ENCODE measurements at regions not wholly inside any gene's neighbourhood (a gene's known extent, or its start where the extent isn't known, plus 50 kb on each side); places are given as distances from the start of the nearest gene placed in this dataset.

DNA sequence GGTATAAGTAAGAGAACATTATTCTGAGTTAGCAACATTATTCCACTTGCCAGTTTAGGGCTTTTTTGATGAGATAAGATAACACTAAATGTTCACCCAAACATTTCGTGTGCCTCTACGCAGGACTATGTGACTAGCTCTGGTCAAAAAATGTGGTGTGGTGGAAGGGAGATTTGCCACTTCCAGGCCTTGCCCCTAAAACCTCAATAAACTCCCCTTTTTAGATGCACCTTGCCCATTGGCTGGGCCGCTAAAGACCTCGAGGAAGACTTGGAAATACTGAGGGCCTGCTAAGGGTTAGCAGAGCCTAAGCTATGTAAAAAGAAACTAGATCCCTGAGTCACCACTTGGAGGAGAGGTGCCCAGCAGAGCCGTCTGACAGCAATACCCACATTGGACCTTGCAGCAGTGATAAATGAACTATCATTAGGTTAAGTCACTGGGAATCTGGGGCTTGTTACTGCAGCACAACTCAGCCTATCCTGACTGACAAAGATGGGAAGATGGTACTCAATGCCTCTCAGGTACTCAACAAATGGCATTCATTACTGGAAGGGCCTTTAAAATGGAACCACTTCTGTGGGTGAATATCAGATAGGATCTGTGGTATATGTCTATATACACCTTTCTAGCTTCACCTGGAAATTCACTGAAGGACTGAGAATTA, 331.5 kb upstream of the TLE3 start:
- DNase-seq (ENCODE audit: low read depth in 3 of 3) = no peak

GRCh38 chr15:70428211-70428822, 330.6 kb upstream of the TLE3 start:
- DNase-seq (ENCODE audit: low read depth in 3 of 3) = no peak

DNA sequence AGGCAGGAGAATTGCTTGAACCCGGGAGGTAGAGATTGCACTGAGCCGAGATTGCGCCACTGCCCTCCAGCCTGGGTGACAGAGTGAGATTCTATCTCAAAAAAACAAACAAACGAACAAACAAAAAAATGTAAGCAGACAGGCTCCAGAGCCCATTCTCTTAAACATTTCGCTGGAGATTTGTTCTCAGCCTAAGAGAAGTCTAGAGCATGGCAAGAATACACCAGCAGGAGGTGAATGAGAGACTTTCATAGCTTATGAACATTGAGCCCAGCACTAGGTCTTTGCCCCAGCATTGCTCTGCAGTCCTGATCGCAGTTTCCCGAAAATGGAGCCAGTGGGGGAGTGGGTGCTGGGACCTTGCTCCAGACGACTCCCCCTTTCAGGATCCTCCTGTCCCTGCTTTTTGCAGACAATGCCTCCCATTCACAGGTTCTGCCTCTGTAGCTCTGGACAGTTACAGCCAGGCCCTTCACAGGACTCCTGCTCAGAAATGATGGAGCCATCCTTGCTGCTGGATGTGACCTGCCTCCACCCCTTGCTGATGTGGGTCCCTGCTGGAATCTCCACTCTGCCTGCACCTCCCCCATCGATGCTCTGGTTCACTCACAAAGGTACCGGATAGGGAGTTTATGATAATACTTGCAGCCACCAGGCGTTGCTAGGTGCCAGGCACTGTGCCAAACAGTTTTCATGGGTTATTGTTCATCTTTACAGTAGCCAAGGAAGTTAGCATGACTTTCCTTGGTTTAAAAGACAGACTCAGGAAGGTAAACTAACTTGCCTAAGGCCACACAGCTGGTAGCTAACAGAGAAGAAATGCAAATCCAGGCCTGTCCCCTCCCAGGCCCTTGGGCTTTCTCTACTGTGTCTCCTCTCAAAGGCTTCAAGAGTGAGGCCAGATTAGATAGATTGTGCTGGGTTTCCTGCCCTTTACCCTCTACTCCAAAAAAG, 329.7 kb upstream of the TLE3 start:
- no peak for DNase-seq (ENCODE audit: low read depth in 3 of 3)

- DNase-seq (ENCODE audit: low read depth in 3 of 3) = no peak
These were observed 328.5 kb upstream of the TLE3 start for GRCh38 chr15:70426096-70426821.

DNA sequence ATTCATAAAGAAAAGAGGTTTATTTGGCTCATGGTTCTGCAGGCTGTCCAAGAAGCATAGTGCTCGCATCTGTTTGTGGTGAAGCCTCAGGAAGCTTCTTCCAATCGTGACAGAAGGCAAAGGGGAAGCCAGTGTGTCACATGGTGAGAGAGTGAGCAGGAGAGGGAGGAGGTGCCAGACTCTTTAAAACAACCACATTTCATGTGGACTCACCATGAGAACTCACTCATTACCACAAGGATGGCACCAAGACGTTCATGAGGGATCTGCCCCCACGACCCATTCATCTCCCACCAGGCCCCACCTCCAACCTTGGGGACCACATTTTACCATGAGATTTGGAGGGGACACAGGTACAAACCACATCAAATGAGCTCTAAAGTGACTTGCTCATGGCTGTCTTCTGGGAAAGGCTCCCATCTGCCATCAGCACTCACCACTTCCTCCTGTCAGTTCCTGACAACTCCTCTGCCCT, 327.3 kb upstream of the TLE3 start:
- DNase-seq (ENCODE audit: low read depth in 3 of 3) = peak in 2 of 3 experiments; percentile 2 to 14

- no peak for DNase-seq (ENCODE audit: low read depth in 3 of 3)
These were observed 325.6 kb upstream of the TLE3 start for GRCh38 chr15:70423267-70423666.

DNA sequence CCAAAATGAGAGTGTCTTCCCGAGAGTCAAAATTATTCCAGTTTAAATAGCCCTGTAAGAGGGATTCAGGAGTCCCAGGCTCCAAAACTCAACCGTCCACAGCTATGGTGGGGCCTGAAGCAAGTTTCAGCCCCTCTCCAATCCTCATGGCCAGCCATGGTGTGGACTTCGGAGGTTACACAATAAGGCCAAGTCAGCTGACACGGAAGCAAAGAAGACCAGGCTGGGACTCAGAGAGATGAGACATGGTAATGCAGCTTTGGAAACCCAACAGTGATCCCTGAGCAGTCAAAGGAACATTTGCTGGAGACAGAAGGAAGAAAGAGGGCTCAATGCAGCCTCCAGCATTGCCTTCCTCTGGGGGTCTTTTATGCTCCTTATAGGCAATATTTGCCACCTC, 324.6 kb upstream of the TLE3 start:
- no peak for DNase-seq (ENCODE audit: low read depth in 3 of 3)

DNA sequence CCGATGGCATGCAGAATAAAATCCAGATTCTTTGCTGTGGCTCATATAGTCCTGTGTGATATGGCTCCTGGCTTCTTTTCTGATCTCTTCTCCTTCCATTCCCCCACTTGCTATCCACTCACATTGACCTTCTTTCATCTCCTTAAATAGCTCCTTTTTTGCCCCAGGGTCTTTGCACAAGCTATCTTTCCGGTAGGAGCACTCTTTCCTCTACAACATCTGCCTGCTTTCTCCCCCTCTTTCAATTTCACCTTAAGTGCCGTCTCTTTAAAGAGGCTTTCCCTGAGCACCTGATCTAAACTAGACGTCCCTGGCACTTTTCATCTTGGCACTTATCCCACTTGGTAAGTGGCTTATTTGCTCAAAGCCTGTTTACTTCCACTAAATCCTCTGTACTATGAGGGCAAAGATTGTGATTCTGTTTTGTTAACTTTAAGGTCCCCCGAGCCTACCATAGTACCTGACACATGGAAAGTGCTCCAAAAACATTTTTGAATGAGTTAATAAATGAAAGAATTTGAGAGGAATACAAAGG, 323.3 kb upstream of the TLE3 start:
- DNase-seq (ENCODE audit: low read depth in 3 of 3) = no peak

GRCh38 chr15:70420086-70420947, 322.6 kb upstream of the TLE3 start:
- no peak for DNase-seq (ENCODE audit: low read depth in 3 of 3)

DNA sequence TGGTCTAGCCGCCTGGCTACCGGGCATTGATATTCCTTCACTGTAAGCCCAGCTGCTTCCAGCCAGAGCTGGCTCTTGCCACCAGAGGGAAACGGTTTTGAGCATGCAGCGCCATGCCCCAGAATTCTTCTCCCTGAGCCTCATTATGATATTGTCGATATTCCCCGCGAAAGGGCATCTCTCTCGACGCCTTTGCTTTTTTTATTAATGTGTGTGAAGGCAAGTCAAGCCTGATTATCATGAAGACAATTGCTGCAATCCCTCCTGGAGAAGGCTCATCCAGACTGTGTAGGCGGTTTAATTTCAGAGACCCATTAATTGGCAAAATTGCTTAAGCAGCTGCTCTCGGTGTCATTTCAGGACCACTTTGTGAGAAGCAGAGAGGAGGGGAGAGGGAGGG, 321.2 kb upstream of the TLE3 start:
- DNase-seq (ENCODE audit: low read depth in 3 of 3) = no peak

DNA sequence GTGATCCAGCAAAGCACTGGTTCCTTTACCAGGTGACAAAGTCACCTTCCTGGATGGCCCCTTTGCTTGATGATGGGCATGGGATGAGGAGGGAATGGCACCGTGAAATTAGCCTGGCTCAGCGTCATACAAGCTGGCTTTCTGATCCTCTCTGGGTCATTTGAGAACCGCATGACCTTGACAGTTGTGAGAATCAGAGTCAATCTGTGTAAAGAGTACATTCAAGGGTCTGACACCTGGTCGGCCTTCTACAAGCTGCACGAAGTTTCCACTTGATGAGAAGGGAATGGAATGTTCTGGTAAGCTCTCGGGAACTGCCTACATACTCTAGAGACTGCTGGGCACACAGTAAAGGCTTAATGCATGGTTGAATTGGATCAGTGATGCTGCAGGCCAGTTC, 319.8 kb upstream of the TLE3 start:
- DNase-seq (ENCODE audit: low read depth in 3 of 3) = no peak

DNA sequence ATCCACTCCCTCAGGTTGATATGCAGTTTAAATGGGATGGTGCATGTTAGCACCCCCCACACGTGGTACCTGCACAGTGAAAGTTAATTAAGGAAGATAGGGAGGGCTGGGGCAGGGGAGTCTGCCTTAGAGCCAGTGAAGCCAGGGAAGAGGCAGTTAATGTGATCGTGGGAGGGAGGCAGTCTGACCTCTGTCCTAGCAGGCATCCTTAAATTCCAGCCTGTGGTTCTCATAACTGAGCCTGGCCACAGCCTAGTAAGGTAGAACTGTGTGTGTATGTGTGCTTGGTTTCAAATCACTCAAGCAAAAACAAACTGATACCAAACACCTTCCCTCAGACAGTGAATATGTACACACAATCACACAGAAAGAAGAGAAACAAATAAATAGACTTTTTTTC, 319.1 kb upstream of the TLE3 start:
- DNase-seq (ENCODE audit: low read depth in 3 of 3) = no peak

- DNase-seq (ENCODE audit: low read depth in 3 of 3) = no peak
These were observed 317.7 kb upstream of the TLE3 start for GRCh38 chr15:70415398-70415797.

GRCh38 chr15:70414626-70415025, 316.9 kb upstream of the TLE3 start:
- no peak for DNase-seq (ENCODE audit: low read depth in 3 of 3)

DNA sequence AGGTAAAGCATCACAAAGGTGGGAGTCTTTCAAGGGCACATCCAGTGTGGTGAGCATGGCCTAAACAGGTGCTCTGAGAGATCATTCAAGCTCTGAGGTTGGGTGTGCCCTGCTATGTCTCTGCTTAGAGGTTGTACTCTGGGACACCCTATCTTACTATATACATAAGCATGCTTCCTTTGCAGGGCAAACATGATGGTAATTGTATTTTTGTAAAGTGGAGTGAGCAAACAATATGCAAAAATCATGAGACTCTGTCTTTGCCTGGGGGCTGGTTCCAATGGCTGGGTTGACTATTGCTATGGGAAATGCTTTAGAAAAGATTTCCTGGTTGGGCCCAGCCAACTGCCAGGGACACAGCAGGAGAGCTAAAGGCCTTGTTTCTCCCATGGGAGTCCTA, 315.1 kb upstream of the TLE3 start:
- DNase-seq (ENCODE audit: low read depth in 3 of 3) = no peak

GRCh38 chr15:70411143-70411863, 313.6 kb upstream of the TLE3 start:
- no peak for DNase-seq (ENCODE audit: low read depth in 3 of 3)

DNA sequence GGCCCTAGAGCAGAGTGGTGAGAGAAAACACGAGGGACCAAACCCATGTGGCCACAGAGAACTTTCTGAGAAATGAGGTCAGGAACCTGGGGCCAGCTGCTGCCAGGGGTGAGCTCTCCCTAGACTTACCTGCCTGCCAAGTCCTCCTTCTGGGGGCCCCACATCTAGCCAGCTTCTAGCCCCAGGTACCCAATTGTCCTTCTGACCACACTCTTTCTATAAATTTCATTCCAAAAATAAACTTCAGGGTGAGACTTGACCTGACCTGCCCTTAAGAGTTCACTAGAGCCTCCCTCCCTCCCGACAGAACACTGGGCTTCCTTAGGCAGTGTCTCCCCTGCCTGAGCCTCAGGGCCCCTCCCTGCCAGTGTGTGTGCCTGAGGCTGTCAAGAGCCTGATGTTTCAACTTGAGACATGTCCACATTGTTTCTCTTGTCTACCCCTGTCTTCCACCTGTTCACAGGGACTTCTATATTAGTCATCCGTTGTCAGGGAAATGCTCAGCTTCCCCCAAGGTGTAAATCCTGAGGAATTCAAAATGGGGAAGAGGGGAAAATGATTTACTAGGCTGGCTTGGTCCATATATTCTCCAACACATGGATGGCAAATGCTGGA, 312.8 kb upstream of the TLE3 start:
- no peak for DNase-seq (ENCODE audit: low read depth in 3 of 3)

- DNase-seq (ENCODE audit: low read depth in 3 of 3) = no peak
These were observed 311.7 kb upstream of the TLE3 start for GRCh38 chr15:70409388-70409787.

GRCh38 chr15:70407955-70408354, 310.2 kb upstream of the TLE3 start:
- no peak for DNase-seq (ENCODE audit: low read depth in 3 of 3)

GRCh38 chr15:70407336-70407670, 309.6 kb upstream of the TLE3 start:
- DNase-seq (ENCODE audit: low read depth in 3 of 3) = no peak

Data from stimulated activated CD4-positive, alpha-beta T cell treated with anti-CD3 and anti-CD28 coated beads, TNF-alpha, amount 100 ng/mL, for 24 hours (primary cell).